ENCODE measurements at regions not wholly inside any gene's neighbourhood (a gene's known extent, or its start where the extent isn't known, plus 50 kb on each side); places are given as distances from the start of the nearest gene placed in this dataset.

DNA sequence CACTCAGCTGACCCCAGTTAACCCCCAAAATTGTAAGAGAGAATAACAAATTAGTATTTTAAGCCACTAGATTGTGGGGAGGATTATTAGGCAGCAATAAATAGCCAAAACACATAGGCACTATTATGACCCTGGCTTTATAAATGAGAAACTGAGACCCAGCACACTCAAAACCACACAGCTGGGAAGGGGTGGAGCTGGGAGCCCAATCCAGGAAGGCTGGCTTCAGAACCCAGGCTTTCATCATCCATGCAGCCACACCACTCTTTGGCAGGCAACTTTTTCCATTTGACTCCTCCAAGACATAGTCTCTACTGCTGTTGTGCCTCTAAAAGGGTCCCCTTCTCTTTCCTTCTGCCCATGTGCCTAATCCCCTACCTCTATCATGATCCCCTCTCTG lies 253.8 kb downstream of the DHX15 start:
- TF ChIP-seq POLR2A (IDR thresholded peaks at IDR 0.05) (no peak), EP300 (IDR thresholded peaks at IDR 0.05) (no peak)
- TF ChIP-seq, protein P1, sequence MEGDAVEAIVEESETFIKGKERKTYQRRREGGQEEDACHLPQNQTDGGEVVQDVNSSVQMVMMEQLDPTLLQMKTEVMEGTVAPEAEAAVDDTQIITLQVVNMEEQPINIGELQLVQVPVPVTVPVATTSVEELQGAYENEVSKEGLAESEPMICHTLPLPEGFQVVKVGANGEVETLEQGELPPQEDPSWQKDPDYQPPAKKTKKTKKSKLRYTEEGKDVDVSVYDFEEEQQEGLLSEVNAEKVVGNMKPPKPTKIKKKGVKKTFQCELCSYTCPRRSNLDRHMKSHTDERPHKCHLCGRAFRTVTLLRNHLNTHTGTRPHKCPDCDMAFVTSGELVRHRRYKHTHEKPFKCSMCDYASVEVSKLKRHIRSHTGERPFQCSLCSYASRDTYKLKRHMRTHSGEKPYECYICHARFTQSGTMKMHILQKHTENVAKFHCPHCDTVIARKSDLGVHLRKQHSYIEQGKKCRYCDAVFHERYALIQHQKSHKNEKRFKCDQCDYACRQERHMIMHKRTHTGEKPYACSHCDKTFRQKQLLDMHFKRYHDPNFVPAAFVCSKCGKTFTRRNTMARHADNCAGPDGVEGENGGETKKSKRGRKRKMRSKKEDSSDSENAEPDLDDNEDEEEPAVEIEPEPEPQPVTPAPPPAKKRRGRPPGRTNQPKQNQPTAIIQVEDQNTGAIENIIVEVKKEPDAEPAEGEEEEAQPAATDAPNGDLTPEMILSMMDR (IDR thresholded peaks at IDR 0.05): no peak

Measured in ovary (tissue), 3 donors.